ENCODE measurements at regions not wholly inside any gene's neighbourhood (a gene's known extent, or its start where the extent isn't known, plus 50 kb on each side); places are given as distances from the start of the nearest gene placed in this dataset.

DNA sequence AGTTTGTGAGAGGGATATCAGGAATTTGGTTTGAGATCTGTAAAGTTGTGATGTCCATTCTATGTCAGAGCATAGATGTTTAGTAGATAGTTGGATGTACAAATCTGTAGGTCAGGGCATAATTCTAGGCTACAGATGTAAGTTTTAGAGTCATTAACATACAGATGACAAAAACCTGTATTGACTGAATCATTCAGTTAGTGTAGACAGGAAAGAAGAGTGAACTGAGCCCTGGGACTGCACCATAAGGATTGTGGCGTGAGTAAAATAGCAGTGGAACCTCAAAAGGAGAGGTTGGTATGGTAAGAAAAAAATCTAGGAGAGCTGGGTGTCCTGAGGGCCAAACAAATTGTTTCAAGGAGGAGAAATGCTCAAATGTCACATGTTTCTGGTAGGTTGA, 73.1 kb upstream of the RPRM start:
- Histone ChIP-seq H3K27me3 (ENCODE audit: control insufficient read depth in 1 of 2, insufficient read depth in 2 of 2, low read length in 2 of 2) (no peaks in the 10 kb centered on the region), H2AFZ (ENCODE audit: low read length) (no peak overlapping the region), H3K4me2 (ENCODE audit: low read depth, low read length) (no peak overlapping the region), H3K36me3 (replicated peaks in 1 of 2; ENCODE audit: control insufficient read depth in 1 of 2, insufficient read depth in 2 of 2, low read length in 2 of 2) (no peaks in the 10 kb centered on the region), H3K27ac (ENCODE audit: extremely low read length, insufficient read depth, low read length) (no peak overlapping the region), H3K4me1 (ENCODE audit: insufficient read depth, low read length) (no peaks in the 10 kb centered on the region), H3K79me2 (ENCODE audit: insufficient read depth, low read length) (no peaks in the 10 kb centered on the region), H3K9ac (ENCODE audit: insufficient read depth, low read depth, low read length) (no peak overlapping the region), H3K9me3 (ENCODE audit: low read length) (no peaks in the 10 kb centered on the region), H3K4me3 (replicated peaks in 1 of 3; ENCODE audit: insufficient read depth in 1 of 3, low read depth in 2 of 3, low read length in 3 of 3) (no peak overlapping the region), H4K20me1 (ENCODE audit: insufficient read depth, low read length) (no peaks in the 10 kb centered on the region)
- FAIRE-seq (no peak), DNase-seq (ENCODE audit: low spot score) (no peak), ATAC-seq (no peak)
- intact Hi-C loops (cut with micrococcal nuclease; ENCODE audit: unreplicated experiment), result no loop called here
- 0% methylated on average over 1 of the region's 1 CpG for WGBS (ENCODE audit: low lambda C conversion rate)
- no peak for TF ChIP-seq ZSCAN25 (CRISPR knock-in tag; IDR thresholded peaks at IDR 0.05)
- TF ChIP-seq GATAD1 (CRISPR knock-in tag; IDR thresholded peaks at IDR 0.05), result no peak
- no peak for TF ChIP-seq NFYC (CRISPR knock-in tag; IDR thresholded peaks at IDR 0.05)
- no peak for TF ChIP-seq MIER2 (CRISPR knock-in tag; IDR thresholded peaks at IDR 0.05)
- TF ChIP-seq ZNF354B (CRISPR knock-in tag; IDR thresholded peaks at IDR 0.05), result no peak
- no peak for TF ChIP-seq ZNF232 (CRISPR knock-in tag; IDR thresholded peaks at IDR 0.05; ENCODE audit: borderline replicate concordance)
- TF ChIP-seq ZNF780A (CRISPR knock-in tag; IDR thresholded peaks at IDR 0.05), result no peak
- no peak for TF ChIP-seq ZBTB21 (CRISPR knock-in tag; IDR thresholded peaks at IDR 0.05)
- no peak for TF ChIP-seq IRF1 (CRISPR knock-in tag; IDR thresholded peaks at IDR 0.05; ENCODE audit: low read depth)
- no peak for TF ChIP-seq PCBP2 (optimal IDR thresholded peaks at IDR 0.05; ENCODE audit: low read depth, low read length, poor library complexity, severe bottlenecking)
- TF ChIP-seq RFXANK (CRISPR knock-in tag; IDR thresholded peaks at IDR 0.05), result no peak
- no peak for TF ChIP-seq ZNF432 (CRISPR knock-in tag; IDR thresholded peaks at IDR 0.05; ENCODE audit: borderline replicate concordance)
- no peak for TF ChIP-seq ISX (CRISPR knock-in tag; conservative IDR thresholded peaks at IDR 0.05)
- TF ChIP-seq, protein P1, sequence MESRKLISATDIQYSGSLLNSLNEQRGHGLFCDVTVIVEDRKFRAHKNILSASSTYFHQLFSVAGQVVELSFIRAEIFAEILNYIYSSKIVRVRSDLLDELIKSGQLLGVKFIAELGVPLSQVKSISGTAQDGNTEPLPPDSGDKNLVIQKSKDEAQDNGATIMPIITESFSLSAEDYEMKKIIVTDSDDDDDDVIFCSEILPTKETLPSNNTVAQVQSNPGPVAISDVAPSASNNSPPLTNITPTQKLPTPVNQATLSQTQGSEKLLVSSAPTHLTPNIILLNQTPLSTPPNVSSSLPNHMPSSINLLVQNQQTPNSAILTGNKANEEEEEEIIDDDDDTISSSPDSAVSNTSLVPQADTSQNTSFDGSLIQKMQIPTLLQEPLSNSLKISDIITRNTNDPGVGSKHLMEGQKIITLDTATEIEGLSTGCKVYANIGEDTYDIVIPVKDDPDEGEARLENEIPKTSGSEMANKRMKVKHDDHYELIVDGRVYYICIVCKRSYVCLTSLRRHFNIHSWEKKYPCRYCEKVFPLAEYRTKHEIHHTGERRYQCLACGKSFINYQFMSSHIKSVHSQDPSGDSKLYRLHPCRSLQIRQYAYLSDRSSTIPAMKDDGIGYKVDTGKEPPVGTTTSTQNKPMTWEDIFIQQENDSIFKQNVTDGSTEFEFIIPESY (CRISPR knock-in tag; IDR thresholded peaks at IDR 0.05), result no peak
- TF ChIP-seq SP5 (CRISPR knock-in tag; IDR thresholded peaks at IDR 0.05; ENCODE audit: borderline replicate concordance, low read depth), result no peak
- no peak for TF ChIP-seq JUN (CRISPR knock-in tag; IDR thresholded peaks at IDR 0.05)
- TF ChIP-seq ZNF430 (CRISPR knock-in tag; IDR thresholded peaks at IDR 0.05), result no peak
- TF ChIP-seq ZUFSP (CRISPR knock-in tag; IDR thresholded peaks at IDR 0.05; ENCODE audit: borderline replicate concordance), result no peak
- no peak for TF ChIP-seq ZNF20 (CRISPR knock-in tag; IDR thresholded peaks at IDR 0.05)
- in situ Hi-C loops (cut with HindIII; ENCODE audit: extremely low pct_ligation_motif_present, low pct_unique_long_range_greater_than_20kb), result no loop called here
- ChIA-PET POLR2A (no interaction called here), CTCF (ENCODE audit: low intra/inter-chr PET ratio, low total read pairs) (no interaction called here)
- no TSS peak for BruUV-seq (replicated peaks)
